Keratinocyte (primary cell): ENCODE measurements at regions not wholly inside any gene's neighbourhood (a gene's known extent, or its start where the extent isn't known, plus 50 kb on each side); places are given as distances from the start of the nearest gene placed in this dataset.

Experiments
- EZH2 ChIP-seq: IDR thresholded peaks from one replicate; pipeline ENCODE4 v1.6.1; 2012; ENCODE audit warnings: inconsistent platforms, mild to moderate bottlenecking, low read length, moderate library complexity
- TF ChIP-seq, protein P1 (sequence below), 3 experiments: IDR thresholded peaks in 1 of 3; conservative IDR thresholded peaks in 1 of 3; optimal IDR thresholded peaks in 1 of 3; 2 replicates in 2 of 3; 3 replicates in 1 of 3; pipeline versions ENCODE3 to v1.5.1; 2011; ENCODE audit warnings: low read length in 3 of 3, mild to moderate bottlenecking in 3 of 3, moderate library complexity in 2 of 3, control low read depth in 1 of 3, inconsistent platforms in 1 of 3; ENCODE audit not compliant: insufficient read depth in 2 of 3; ENCODE audit errors: extremely low read depth in 1 of 3

DNA sequence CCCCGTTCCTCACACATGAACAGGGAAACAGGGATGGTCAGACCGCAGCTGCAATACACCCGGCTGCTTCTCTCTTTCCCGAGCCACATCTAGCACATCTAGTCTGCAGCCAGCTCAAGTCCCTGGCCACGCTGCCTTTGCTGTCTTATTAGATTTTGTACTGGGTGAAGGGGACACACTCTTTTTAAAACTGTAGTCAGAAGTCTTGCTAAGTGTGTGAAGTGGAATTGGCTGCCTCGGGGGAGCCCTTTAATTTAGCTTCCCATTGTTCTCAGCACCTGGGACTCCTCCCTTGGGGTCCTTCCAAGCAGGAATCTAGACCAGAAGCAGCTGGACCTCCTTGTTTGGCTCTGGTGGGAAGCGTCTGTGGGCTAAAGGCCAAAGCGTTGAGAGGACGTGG is 420.0 kb downstream of the CTTN start:
- no peak for TF ChIP-seq EZH2
- TF ChIP-seq, protein P1, sequence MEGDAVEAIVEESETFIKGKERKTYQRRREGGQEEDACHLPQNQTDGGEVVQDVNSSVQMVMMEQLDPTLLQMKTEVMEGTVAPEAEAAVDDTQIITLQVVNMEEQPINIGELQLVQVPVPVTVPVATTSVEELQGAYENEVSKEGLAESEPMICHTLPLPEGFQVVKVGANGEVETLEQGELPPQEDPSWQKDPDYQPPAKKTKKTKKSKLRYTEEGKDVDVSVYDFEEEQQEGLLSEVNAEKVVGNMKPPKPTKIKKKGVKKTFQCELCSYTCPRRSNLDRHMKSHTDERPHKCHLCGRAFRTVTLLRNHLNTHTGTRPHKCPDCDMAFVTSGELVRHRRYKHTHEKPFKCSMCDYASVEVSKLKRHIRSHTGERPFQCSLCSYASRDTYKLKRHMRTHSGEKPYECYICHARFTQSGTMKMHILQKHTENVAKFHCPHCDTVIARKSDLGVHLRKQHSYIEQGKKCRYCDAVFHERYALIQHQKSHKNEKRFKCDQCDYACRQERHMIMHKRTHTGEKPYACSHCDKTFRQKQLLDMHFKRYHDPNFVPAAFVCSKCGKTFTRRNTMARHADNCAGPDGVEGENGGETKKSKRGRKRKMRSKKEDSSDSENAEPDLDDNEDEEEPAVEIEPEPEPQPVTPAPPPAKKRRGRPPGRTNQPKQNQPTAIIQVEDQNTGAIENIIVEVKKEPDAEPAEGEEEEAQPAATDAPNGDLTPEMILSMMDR (optimal IDR thresholded peaks at IDR 0.05 in 1 of 3, IDR thresholded peaks at IDR 0.05 in 1 of 3, conservative IDR thresholded peaks at IDR 0.05 in 1 of 3; ENCODE audit: extremely low read depth in 1 of 3, insufficient read depth in 2 of 3, low read length in 3 of 3) = no peak
